Dendritic cell treated with granulocyte-macrophage colony-stimulating factor and Interleukin-4, amounts not matched to agents 40 ng/mL and 50 ng/mL, for 4 days (primary cell): ENCODE measurements at regions not wholly inside any gene's neighbourhood (a gene's known extent, or its start where the extent isn't known, plus 50 kb on each side); places are given as distances from the start of the nearest gene placed in this dataset.
"Not testable (repeated sequence)": the region's sequence is repeated elsewhere in the genome, so short reads cannot be mapped to it uniquely, and the experiment has no call there.

Experiments used
- H3K27ac Mint-ChIP-seq: one replicate; pipeline ENCODE4 v1.8.0; 2022; ENCODE audit warnings: mild to moderate bottlenecking, mixed read lengths
- H3K27me3 Mint-ChIP-seq: one replicate; pipeline ENCODE4 v1.8.0; 2022; ENCODE audit warnings: mild to moderate bottlenecking, mixed read lengths
- H3K36me3 Mint-ChIP-seq: one replicate; pipeline ENCODE4 v1.8.0; 2022; ENCODE audit warnings: low read depth, mixed read lengths
- H3K4me1 Mint-ChIP-seq: one replicate; pipeline ENCODE4 v1.8.0; 2022; ENCODE audit warnings: low read depth, mixed read lengths
- H3K4me3 Mint-ChIP-seq: one replicate; pipeline ENCODE4 v1.8.0; 2022; ENCODE audit warnings: mild to moderate bottlenecking, moderate library complexity, mixed read lengths
- H3K9me3 Mint-ChIP-seq: one replicate; pipeline ENCODE4 v1.8.0; 2022; ENCODE audit warnings: mixed read lengths
- intact Hi-C: fragments of 100-400 bp; cut with micrococcal nuclease; formaldehyde crosslinking; loops from one replicate; pipeline ENCODE4 v1.15.0; 2022

- H3K4me3 Mint-ChIP-seq: no peak overlapping the region
- intact Hi-C loops: no loop called here
- no peaks in the 10 kb centered on the region for H3K27me3 Mint-ChIP-seq
- no peaks in the 10 kb centered on the region for H3K4me1 Mint-ChIP-seq
- no peaks in the 10 kb centered on the region for H3K36me3 Mint-ChIP-seq
- H3K27ac Mint-ChIP-seq: no peak overlapping the region
- H3K9me3 Mint-ChIP-seq: peaks cover 23% of the 10 kb centered on the region
Measured at GRCh38 chr6:155881826-155882526, 426.3 kb upstream of the NOX3 start.

DNA sequence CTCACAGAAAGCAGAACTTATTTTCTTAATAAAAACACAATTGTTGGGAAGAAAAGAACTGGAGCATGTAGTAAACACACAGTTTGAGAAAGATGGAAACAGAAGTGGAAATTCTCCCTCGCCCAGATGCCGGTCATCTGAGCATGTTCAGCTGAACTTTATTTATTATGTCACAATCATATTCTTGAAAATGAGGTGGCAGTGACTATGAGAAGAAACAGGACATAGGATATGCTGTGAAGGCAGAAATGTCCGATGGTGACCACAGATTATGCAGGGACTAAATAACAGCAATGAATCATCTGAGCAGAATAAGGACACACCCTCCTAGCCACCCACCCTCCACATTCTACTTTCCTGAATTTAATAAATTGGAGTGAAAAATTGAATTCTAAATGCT, 425.3 kb upstream of the NOX3 start:
- H3K9me3 Mint-ChIP-seq: peaks cover 19% of the 10 kb centered on the region
- H3K4me3 Mint-ChIP-seq: no peak overlapping the region
- no peaks in the 10 kb centered on the region for H3K4me1 Mint-ChIP-seq
- no peak overlapping the region for H3K27ac Mint-ChIP-seq
- intact Hi-C loops: no loop called here
- no peaks in the 10 kb centered on the region for H3K27me3 Mint-ChIP-seq
- no peaks in the 10 kb centered on the region for H3K36me3 Mint-ChIP-seq

DNA sequence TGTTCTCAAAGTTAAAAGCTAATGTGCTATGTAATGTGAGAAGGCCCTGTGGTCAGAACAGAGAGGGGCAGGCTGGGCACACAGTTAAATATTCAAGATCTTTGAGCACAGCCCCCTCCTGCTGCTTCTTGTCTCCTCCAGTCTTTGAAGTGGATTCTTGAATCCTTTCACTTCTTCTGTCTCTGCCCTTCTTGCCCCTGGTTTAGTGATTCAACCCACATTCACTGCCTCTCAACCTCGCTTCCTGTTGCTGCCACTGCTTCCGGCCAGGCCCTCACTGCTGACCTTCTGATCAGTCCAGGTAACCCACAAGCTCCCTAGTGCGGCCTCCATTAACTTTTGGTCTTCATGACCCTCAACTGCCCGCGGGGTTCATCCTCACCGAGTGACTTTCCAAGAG, 417.3 kb upstream of the NOX3 start:
- no peaks in the 10 kb centered on the region for H3K27me3 Mint-ChIP-seq
- intact Hi-C loops: no loop called here
- no peak overlapping the region for H3K27ac Mint-ChIP-seq
- peaks cover 12% of the 10 kb centered on the region for H3K9me3 Mint-ChIP-seq
- no peaks in the 10 kb centered on the region for H3K4me1 Mint-ChIP-seq
- no peaks in the 10 kb centered on the region for H3K36me3 Mint-ChIP-seq
- no peak overlapping the region for H3K4me3 Mint-ChIP-seq

DNA sequence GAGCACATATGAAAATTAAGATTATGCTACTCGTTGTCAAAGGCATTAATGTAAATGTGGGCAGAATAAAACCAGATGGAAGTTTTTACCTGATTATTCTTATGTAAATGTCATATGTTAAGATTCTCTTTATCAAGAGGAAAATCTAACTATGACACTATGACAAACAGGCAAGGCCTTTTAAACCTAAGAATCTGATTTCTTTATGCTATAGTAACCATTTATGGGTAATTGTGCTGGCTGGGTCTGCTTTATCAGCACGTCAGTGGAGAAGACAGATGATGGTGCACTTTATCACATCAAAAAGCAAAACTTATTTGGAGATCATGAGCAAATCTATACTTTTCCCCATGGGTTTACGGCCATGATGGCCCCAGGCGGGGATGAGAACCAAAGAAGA, 412.0 kb upstream of the NOX3 start:
- H3K4me3 Mint-ChIP-seq: no peak overlapping the region
- no peaks in the 10 kb centered on the region for H3K27me3 Mint-ChIP-seq
- H3K4me1 Mint-ChIP-seq: no peaks in the 10 kb centered on the region
- intact Hi-C loops: no loop called here
- H3K9me3 Mint-ChIP-seq: peaks cover 37% of the 10 kb centered on the region
- no peak overlapping the region for H3K27ac Mint-ChIP-seq
- no peaks in the 10 kb centered on the region for H3K36me3 Mint-ChIP-seq

- H3K36me3 Mint-ChIP-seq, H3K4me1 Mint-ChIP-seq, H3K27ac Mint-ChIP-seq, H3K27me3 Mint-ChIP-seq, H3K4me3 Mint-ChIP-seq, intact Hi-C loops: not testable (repeated sequence)
- H3K9me3 Mint-ChIP-seq: peaks cover 41% of the 10 kb centered on the region
Measured at GRCh38 chr6:155866676-155867390, 411.2 kb upstream of the NOX3 start.

DNA sequence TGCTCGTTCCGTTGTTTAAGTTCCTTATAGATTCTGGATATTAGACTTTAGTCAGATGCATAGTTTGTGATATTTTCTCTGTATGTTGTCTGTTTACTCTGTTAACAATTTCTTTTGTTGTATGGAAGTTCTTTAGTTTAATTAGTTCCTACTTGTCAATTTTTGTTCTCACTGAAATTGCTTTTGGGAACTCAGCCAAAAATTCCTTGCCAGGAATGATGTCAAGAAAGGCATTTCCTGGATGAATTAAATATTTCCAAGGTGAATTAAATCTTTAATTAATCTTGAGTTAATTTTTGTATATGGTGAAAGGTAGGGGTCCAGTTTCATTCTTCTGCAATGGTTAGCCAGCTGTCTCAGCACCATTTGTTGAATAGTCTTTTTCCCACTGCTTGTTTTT, 406.2 kb upstream of the NOX3 start:
- no peak overlapping the region for H3K27ac Mint-ChIP-seq
- peaks cover 60% of the 10 kb centered on the region for H3K9me3 Mint-ChIP-seq
- no peak overlapping the region for H3K4me3 Mint-ChIP-seq
- H3K36me3 Mint-ChIP-seq: no peaks in the 10 kb centered on the region
- intact Hi-C loops: no loop called here
- no peaks in the 10 kb centered on the region for H3K4me1 Mint-ChIP-seq
- H3K27me3 Mint-ChIP-seq: no peaks in the 10 kb centered on the region

DNA sequence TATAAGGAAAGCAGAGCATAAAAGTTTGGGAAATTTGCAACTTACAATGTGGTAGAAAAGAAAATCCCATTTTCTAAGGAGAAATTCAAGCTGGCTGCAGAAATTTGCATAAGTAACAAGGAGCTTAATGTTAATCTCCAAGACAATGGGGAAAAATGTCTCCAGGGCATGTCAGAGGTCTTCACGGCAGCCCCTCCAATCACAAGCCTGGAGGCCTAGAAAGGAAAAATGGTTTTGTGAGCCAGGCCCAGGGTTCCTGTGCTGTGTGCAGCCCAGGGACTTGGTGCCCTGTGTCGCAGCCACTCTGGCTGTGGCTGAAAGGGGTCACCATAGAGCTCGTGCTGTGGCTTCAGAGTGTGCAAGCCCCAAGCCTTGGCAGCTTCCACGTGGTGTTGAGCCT, 403.3 kb upstream of the NOX3 start:
- H3K36me3 Mint-ChIP-seq, intact Hi-C loops, H3K27me3 Mint-ChIP-seq, H3K27ac Mint-ChIP-seq, H3K4me3 Mint-ChIP-seq, H3K4me1 Mint-ChIP-seq: not testable (repeated sequence)
- peaks cover 52% of the 10 kb centered on the region for H3K9me3 Mint-ChIP-seq

- H3K9me3 Mint-ChIP-seq: peaks cover 19% of the 10 kb centered on the region
- H3K36me3 Mint-ChIP-seq: no peaks in the 10 kb centered on the region
- no peaks in the 10 kb centered on the region for H3K27me3 Mint-ChIP-seq
- peaks cover 10% of the 10 kb centered on the region for H3K4me1 Mint-ChIP-seq
- H3K27ac Mint-ChIP-seq: no peak overlapping the region
- intact Hi-C loops: no loop called here
- no peak overlapping the region for H3K4me3 Mint-ChIP-seq
Measured at GRCh38 chr6:155854787-155855186, 399.1 kb upstream of the NOX3 start.

DNA sequence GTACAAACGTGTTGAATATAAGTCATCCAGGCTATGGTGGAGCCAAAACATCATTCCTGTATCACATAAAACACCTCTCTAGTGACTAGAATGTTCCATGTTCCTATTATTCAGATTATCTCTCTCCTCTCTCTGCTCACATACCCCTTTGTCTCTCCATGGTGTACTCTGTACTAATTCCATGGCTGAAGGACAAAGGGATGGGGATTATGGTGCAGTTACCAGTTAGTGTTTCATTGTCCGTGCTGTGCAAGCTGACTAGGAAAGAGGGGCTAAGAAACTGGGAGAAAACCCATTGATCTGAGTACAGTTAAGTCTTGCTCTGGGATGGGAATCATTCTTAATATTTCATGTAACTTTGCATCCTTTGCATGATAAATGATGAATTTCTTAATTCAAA, 397.4 kb upstream of the NOX3 start:
- intact Hi-C loops: no loop called here
- H3K4me1 Mint-ChIP-seq: peaks cover 10% of the 10 kb centered on the region
- no peak overlapping the region for H3K27ac Mint-ChIP-seq
- no peaks in the 10 kb centered on the region for H3K36me3 Mint-ChIP-seq
- H3K9me3 Mint-ChIP-seq: peaks cover 1% of the 10 kb centered on the region
- H3K27me3 Mint-ChIP-seq: no peaks in the 10 kb centered on the region
- no peak overlapping the region for H3K4me3 Mint-ChIP-seq

DNA sequence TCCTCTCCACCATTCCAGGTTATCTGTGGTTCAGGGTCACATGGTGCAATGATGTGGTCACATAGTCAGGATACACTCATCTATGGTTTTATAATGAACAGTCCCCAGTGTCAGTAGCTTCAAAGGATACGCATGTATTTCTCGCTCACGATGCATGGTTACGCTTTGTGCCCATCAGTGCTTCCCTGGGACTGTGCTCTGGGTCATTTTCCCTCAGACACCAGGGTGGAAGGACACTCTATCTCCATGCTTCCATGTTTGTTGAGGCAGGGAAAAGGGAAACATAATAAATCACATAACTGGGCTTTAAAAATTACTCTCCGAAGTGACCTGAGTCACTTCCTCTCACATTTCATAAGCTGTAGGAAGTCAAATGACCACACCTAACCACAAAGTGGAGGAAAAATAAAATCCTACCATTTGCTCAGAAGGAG, 394.8 kb upstream of the NOX3 start:
- Mint-ChIP-seq H3K4me3 (no peak overlapping the region), H3K9me3 (peaks cover 15% of the 10 kb centered on the region), H3K36me3 (no peaks in the 10 kb centered on the region), H3K4me1 (peaks cover 6% of the 10 kb centered on the region), H3K27ac (no peak overlapping the region), H3K27me3 (no peaks in the 10 kb centered on the region)
- intact Hi-C loops: no loop called here

DNA sequence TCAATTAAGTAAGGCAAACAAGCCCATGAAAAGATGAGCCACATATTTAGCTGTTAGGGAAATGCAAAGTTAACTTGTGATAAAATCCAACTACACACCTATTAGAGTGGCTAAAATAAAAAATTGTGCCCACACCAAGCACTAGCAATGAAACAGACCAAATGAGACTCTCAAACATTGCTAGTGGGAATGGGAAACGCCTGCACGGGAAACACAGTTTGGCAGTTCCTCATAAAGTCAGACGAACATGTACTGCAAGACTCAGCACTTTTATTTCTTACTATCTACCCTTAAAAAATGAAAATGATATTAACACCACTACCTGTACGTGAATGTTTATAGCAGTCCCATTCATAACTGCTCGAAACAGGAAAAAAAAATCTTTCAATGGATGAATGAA, 392.1 kb upstream of the NOX3 start:
- Mint-ChIP-seq H3K27ac (no peak overlapping the region), H3K4me3 (no peak overlapping the region), H3K4me1 (peaks cover 6% of the 10 kb centered on the region), H3K9me3 (peaks cover 35% of the 10 kb centered on the region), H3K27me3 (no peaks in the 10 kb centered on the region), H3K36me3 (no peaks in the 10 kb centered on the region)
- intact Hi-C loops: no loop called here

GRCh38 chr6:155837474-155837873, 381.8 kb upstream of the NOX3 start:
- Mint-ChIP-seq H3K27ac (no peak overlapping the region), H3K9me3 (peaks cover 15% of the 10 kb centered on the region), H3K4me1 (no peaks in the 10 kb centered on the region), H3K36me3 (no peaks in the 10 kb centered on the region), H3K4me3 (no peak overlapping the region), H3K27me3 (no peaks in the 10 kb centered on the region)
- intact Hi-C loops: no loop called here

- Mint-ChIP-seq H3K27me3 (no peaks in the 10 kb centered on the region), H3K9me3 (no peaks in the 10 kb centered on the region), H3K4me3 (no peak overlapping the region), H3K4me1 (no peaks in the 10 kb centered on the region), H3K36me3 (no peaks in the 10 kb centered on the region), H3K27ac (no peak overlapping the region)
- intact Hi-C loops: no loop called here
Measured at GRCh38 chr6:155832596-155832995, 377.0 kb upstream of the NOX3 start.

- H3K4me1 Mint-ChIP-seq: no peaks in the 10 kb centered on the region
- H3K36me3 Mint-ChIP-seq: no peaks in the 10 kb centered on the region
- intact Hi-C loops: no loop called here
- H3K4me3 Mint-ChIP-seq: no peak overlapping the region
- H3K9me3 Mint-ChIP-seq: no peaks in the 10 kb centered on the region
- no peaks in the 10 kb centered on the region for H3K27me3 Mint-ChIP-seq
- no peak overlapping the region for H3K27ac Mint-ChIP-seq
Measured at GRCh38 chr6:155830531-155830930, 374.9 kb upstream of the NOX3 start.

GRCh38 chr6:155829646-155830045, 374.0 kb upstream of the NOX3 start:
- Mint-ChIP-seq H3K4me3 (no peak overlapping the region), H3K27me3 (no peaks in the 10 kb centered on the region), H3K36me3 (no peaks in the 10 kb centered on the region), H3K9me3 (peaks cover 1% of the 10 kb centered on the region), H3K4me1 (no peaks in the 10 kb centered on the region), H3K27ac (no peak overlapping the region)
- intact Hi-C loops: no loop called here
